Activated effector memory CD4-positive, alpha-beta T cell treated with anti-CD3 and anti-CD28 coated beads, Interleukin-2, amount 50 U/mL, for 16 hours (primary cell): ENCODE measurements at regions not wholly inside any gene's neighbourhood (a gene's known extent, or its start where the extent isn't known, plus 50 kb on each side); places are given as distances from the start of the nearest gene placed in this dataset.
"Not testable (repeated sequence)": the region's sequence is repeated elsewhere in the genome, so short reads cannot be mapped to it uniquely, and the experiment has no call there.

Experiments
- DNase-seq: peaks from one replicate; pipeline ENCODE4 v3.0.0-alpha.2; 2020

DNA sequence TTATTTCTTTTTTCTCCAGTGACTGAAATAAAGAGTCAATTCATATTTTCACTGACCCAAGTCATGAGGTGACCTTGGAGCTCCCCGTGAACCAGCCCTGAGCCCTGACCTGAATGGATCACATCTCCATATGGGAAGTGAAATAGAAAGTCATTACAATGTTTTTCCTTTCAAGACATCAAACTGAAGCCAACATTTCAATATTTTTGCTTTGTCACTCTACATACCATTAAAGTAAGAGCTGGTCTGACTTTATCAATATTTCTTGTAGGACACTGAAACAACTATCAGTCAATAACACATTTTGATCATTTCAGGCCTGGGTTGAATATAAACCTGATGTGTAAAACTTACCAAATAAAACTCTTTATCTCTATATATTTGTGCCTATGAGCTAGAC, 249.8 kb upstream of the PHF14 start:
- no peak for DNase-seq

DNA sequence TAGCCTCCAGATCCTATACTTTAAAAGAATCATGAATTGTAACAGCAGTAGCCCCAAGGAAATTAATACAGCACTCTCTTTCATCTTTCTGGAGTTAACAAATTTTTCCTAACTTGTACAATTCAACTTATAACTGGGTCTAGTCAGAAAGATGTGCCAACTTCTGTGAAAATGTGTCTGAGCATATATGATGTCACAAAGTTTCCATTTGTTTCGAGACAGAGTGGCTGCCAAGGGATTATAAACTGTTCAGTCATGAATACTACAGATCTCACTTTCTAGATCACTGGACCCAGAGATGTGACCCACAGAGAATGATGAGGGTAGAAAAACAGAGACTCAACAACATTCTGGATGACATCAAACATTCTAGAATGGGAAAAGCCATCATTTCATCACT, 249.2 kb upstream of the PHF14 start:
- no peak for DNase-seq

DNA sequence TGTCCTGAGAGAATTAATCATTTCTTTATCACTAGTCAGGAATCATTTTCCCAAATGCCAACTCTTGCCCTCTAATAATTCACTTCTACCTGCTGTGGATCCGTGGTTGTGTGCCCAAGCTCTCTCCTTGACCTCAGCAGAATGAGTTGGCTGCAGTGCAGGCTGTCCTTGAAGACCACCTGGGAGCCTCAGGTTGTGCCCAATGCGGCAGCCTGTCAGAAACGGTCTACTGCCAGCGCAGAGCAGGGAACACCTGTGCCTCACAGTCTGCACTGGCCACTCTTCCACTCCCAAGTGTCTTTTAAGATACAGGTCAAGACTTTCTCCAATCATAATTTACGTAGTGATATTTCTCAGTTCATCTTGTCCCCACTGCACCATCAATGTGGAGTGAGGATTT, 246.0 kb upstream of the PHF14 start:
- no peak for DNase-seq

DNA sequence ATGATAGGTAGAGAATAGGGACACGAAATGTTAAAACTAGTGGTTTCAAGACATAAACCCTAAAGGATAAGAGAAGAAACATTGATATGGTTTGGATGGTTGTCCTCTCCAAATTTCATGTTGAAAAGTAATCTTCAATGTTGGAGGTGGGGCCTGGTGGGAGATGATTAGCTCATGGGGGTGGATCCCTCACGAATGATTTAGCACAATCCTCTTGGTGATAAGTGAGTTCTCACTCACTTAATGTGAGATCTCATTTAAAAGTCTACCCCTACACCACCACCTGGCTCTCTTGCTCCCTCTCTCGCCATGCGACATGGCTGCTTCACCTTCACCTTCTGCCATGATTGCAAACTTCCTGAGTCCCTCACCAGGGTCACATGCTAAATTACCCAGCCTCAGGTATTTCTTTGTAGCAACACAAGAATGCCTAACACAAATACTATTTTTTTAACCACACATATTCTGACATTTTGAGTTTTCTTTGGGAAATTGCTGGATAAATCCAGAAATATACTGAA, 242.4 kb upstream of the PHF14 start:
- no peak for DNase-seq

DNA sequence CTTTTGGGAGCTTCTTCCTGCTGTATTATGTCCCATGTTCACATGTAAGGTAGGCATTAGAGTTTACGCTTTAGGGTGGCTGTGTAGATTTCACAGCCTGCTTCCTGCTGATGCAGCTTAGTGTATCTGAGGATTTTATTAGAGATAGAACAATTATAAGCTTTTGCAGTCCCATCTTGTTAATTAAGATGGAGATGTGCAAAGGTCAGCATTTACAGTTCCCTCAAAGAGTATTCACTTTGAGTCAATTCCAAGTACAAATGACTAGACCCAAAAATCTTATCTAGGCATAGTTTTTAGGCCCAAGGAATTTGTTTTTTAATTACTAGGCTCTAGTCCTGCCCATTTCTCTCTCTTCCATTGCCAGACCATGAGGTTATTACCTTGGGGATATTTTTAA, 239.9 kb upstream of the PHF14 start:
- DNase-seq: no peak

DNA sequence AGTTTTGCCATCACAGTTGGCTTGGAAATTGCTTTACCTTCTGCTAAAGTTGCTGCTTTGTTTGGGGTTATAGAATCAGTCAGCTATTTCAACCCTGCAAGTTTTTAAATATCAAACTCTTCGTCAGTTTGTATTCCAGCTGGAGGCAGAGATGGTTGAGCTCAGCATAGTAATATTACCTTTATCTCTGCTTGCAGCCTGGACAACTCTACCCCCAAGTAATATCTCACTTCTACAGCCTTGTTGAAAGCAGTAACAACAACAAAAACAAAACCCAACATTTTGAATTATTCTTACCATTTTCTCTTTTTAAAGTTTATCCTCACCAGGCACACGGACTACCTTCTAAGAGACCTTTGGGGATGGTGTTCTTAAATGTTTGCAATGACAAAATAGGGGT, 239.1 kb upstream of the PHF14 start:
- no peak for DNase-seq

DNA sequence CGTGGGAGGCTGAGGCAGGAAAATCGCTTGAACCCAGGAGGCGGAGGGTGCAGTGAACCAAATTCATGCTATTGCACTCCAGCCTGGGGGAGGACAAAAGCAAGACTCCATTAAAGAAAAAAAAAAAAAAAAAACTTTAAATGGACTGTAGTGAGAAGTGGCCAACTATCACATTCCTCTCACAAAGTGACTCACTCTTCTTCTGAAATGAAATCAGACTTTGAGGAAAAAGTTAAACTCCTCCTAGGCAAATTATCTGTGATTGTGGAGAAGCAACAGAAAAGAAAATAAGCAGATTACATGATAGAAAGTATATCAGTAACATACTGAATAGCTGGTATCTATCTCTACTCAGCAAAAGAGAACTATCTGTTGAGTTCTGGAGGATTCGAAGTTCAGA, 234.3 kb upstream of the PHF14 start:
- no peak for DNase-seq

DNA sequence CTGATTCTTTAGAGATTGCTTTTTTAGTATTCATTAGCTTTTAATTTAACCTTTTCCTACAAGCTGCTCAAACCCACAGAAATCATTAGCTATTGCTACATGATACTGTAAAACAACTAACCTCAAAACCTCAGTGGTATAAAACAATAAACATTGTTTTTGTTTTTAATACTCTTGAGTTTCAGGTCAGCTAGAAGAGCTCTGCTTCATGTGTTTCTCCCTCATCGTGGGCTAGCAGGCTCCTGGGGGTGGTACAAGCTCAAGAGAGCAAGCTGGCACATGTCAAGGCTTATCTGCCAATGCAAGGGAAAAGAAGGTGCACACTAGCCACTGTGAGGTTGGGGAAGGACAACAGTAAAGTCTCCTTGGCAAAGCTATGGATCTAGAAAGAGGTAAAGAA, 232.9 kb upstream of the PHF14 start:
- DNase-seq: no peak

DNA sequence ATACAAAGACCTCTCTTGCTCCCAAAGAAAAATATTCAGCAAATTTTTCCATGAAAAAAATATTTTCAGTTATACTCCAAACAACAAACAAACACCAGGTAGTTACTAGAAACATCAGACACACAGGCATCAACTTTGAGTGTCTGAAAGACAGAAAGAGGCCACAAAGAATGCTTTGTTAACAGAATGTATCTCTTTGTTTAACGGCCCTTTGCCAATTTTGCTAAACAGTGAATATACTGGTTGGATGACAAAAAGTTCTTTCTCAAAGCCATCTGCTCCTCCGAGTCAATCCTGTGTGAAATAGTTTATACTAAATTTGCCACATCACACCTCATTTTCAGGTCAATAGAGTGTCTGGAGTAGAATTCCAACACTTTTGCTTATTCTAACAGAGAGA, 216.7 kb upstream of the PHF14 start:
- DNase-seq: no peak

DNA sequence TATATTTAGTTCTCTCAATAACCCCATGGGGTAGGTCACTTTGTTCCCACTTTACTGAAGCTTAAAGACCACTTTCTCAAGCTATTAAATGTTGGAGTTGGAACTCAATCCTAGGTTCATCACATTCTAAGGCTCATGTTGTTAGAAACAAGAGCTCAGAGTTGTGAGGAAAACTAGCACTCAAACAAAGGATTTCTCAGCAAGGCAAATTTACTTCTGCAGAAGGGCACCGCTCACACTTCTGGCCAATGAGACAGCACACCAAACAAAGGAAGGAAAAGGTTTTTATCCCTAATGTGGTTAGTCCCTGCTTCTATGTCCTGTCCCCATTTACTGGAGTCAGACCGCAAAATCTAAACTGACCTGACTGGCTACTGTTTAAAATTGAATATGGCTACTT, 214.6 kb upstream of the PHF14 start:
- no peak for DNase-seq

DNA sequence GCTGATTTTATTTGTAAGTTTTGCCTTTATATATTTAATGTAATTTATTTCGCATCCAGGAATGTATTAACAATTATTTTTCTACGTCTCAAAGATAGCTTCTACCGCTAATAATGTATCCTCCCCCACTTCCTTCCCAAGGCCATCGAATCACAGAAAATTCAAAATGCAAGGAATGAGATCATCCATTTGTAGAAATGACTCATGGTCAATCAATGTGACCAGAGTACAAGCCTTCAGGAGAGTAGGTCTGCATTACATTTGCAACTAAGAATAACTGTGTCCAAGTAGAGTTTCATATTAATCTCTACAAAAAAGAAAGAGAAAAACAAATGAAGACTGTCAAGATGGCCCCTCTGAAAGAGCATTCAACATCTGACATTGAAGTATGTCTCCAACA, 205.9 kb upstream of the PHF14 start:
- no peak for DNase-seq

DNA sequence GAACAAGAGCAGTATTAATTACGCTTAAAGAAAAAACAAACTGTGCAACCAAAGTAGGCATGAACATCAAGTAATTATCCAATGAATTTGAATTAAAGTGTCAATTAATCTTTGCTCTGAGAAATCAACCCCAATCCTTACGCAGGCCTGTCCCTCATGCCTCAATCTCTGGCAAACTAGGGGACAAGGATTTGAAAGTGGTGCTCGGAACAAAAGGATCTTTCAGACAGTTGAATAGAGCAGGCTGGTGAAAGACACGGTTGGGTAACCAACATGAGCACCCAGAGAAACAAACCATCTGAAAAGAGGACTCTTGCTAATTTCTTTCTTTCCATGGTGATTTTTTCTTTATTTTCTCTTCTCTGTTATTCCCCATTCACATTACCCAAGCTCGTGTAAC, 203.5 kb upstream of the PHF14 start:
- no peak for DNase-seq

DNA sequence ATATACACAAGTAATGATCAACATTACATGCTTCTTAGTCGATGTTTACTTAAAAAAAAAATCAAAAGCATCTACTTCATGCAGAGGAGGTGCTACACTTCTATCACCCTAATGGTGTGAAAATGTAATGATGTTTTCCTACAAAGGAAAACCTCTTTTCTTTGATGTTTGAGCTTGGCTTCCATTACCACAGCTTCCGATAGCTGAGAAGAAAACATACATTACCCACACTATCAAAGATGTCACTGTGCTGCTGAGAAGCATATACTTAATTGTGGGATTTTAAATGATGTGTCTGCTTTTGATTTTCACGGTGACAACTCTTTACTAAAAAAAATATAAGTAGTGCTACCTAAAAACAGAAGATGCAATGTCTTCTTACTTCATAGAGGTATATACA, 200.2 kb upstream of the PHF14 start:
- DNase-seq: no peak

DNA sequence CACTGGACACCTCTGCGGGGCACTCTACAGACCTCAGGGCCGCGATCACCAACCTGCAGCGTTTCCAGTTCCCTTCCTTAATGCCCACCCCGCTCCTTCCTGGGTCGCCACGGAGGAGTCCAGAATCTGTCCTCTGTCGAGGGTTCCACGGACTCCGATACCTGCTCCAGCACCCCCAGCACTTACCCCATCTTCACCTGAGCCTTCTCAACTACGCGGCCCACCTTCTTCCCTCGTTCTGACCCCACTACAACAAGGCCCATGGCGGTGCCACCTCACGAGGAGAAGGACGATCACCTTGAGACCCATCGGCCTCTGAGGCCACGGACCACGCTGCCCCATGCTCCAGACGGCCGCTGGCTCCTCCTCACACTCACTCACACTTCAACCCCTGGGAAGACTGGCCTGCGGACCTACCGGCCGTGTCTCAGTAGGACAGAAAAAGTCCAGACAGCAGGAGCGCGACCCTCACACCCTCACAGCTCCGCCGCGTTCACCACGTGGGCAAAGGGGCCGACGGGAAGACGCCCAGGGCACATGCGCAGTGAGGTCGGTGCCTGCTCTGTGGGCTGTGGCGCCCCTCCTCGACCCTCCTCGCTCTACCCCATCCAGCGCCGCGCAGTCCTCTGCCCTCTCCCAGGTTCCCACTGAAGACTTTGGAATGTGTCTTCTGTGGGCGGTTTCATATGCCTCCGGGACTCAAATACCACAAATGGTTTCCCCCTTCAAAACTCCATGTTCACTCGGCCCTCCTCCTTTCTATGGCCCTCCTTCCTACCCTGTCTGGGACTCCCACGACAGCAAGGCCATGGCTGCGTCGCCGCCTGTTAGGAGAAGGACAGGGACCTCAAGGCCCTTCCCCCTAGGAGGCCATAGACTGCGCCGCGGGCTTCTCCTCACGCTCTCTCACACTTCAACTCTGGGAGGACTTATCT, 193.9 kb upstream of the PHF14 start:
- no peak for DNase-seq

DNA sequence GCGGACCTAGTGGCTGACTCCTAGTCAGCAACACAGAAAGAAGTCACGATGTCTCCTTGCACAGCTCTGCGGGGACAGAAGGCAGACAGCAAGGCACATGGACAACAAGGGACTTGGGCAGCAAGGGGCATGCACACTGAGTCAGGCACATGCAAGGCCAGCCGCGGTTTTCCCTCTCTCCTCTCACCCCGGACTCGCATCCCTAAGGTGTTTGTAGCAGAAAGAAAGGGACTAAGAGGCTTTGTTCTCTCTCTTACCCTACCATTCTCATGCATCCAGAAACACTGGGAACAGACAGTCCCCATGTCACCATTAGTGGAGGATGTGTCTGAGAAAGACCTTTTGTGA, 193.3 kb upstream of the PHF14 start:
- DNase-seq: no peak

DNA sequence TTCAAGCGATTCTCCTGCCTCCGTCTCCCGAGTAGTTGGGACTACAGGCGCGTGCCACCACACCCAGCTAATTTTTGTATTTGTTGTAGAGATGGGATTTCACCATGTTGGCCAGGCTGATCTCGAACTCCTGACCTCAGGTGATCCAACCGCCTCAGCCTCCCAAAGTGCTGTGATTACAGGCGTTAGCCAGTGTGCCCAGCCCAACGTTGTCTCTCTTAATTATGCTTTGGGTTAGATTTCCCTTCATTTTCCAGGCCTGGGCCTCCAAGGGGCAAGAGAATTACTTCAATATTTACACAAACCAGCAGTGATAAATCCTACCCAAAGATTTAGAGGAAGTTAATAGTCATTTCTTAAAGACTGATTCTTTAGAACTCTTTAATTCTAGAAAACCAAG, 186.7 kb upstream of the PHF14 start:
- not testable (repeated sequence) for DNase-seq

DNA sequence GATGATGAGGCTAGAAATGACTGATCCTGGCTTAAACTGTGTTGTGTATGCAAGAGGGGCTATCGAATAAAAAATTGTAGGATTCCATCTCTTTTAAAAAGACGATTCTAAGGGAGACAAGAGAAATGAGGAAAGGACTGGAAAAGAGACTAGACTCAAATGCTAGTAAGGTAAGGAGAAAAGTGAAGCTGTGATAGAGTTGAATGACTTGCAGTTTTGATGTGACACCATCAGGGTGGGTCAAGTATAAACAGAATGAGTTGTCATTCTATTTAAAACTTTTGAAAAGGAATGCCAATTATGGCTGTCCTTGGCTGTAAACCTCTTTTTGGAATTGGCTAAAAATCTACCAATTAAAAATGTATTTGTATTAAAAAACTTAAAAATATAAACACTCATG, 184.5 kb upstream of the PHF14 start:
- no peak for DNase-seq

DNA sequence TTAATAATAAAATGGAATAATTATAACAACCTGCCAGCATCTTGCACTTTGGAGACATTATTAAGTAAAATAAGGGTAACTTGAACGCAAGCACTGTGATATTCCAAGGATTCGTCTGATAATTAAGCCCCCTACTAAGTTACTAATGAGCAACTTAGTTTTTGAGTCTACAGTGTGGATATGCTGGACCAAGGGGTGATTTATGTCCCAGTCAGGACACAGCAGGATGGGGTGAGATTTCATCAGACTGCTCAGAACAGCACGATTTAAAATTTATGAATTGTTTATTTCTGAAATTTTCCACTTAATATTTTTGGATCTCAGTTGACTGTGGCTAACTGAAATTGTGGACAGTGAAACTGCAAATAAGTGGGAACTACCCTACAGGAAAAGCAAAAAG, 182.8 kb upstream of the PHF14 start:
- no peak for DNase-seq

DNA sequence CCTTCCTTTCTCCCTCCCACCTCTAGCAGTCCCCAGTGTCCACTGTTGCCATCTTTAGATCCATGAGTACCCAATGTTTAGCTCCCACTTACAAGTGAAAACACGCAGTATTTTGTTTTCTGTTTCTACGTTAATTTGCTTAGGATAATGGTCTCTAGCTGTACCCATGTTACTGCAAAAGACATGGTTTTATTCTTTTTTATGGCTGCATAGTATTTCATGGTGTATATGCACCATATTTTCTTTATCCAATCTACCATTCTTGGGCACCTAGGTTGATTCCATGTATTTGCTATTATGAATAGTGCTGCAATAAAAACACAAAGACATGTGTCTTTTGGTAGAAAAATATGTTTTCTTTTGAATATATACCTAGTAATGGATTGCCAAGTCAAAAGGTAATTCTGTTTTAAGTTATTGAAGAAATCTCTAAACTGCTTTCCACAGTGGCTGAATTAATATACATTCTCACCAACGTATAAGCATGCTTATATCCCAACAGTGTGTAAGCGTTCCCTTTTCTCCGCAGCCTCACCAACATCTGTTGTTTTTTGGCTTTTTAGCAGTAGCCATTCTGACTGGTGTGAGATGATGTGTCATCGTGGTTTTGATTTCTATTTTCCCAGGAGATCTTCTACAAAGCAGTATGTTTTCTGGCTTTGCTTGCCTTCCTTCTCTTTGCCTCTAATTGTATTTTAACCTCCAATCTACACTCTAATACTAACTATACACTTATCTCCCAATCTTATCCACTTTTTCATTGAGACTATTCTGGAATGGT, 179.5 kb upstream of the PHF14 start:
- DNase-seq: no peak

DNA sequence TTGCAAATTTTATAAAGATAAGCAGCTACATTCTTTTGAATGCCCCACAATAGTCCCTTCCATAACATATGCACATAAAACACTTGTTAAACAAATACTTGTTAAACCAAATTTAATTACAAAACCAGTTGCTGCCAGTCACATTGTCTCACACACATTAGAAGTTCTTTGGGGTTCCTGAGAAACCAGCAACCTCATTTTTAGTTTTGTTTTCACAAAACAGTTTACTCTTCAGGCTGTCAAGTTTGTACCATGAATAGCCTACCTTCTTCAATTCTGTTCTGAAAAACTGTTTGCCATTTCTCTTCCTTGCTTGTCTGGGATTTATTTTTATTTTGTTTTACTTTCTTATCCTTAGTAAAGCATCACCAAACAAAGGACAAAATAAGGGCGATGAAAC, 176.5 kb upstream of the PHF14 start:
- no peak for DNase-seq

DNA sequence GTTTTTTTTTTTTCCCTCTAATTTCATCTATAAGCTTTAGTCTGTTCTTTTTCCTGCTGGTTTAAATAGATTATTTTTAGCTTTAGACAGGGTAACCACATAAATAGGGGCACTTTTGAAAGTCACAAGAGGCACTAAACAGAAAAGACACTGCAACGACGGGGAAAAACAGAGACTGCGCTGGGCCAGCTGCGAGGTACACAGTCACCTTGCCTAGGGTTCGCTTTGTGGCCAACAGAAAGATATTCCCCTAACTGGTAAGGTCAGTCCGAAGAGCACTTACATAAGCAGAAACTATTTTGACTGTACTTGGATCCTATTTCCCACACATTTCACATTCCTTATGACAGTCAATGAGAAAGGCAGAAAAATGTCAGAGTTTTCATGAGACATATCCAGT, 175.6 kb upstream of the PHF14 start:
- DNase-seq: no peak

DNA sequence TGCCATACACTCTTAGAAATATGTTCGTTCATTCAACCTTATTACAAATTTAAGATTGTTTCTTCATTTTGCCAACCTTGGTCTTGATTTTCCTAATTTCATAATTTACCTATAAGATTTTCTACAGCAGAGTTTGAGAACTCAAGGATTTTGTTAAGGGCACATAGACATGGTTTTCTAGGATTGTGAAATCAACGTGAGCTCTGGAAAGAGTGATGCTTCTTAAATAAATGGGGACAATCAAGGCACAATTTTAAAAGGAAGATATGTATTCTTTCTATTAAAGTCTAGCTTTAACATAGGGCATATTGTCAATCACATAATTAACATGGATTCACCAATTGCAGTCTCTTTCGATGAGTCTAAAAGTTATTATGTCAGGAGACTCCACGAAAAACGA, 174.2 kb upstream of the PHF14 start:
- no peak for DNase-seq

DNA sequence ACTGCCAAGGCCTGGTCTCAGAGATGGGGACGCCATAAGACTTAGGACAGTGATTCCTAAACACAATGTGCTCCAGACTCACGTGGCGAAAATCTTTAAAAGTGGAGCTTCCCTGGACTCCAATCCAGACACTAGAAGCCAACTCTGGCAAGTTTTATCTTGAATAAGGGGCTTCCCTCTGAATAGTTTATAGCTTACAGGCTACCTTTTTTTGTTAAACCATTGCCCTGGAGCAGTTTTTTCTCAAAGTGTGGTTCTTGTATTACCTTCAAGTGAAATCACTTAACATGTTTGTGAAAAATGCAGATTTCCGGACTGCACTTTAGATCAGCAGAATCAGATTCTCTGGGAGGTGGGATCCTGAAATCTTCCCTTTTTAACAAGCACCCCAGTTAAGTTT, 171.7 kb upstream of the PHF14 start:
- DNase-seq: no peak

DNA sequence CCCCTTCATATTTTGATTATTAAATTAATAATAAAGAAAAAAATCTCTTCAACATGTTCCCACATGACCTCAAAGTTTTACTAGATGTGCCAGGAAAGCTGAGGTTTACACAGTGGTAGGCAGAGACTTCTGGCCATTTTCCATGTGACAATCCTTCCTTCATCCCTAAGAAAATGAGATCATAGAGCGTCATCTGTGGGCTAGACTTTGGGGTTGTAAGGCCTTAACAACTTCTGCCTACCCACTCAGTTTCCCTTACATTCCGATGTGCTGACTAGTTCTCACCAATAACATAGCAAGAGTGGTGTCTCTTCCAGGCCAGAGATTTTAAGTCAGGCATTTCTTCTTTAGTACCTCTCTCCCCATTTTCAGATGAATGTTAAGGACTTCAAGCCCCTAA, 171.1 kb upstream of the PHF14 start:
- DNase-seq: no peak
